ENCODE measurements at regions not wholly inside any gene's neighbourhood (a gene's known extent, or its start where the extent isn't known, plus 50 kb on each side); places are given as distances from the start of the nearest gene placed in this dataset.

GRCh38 chr5:108432024-108432423 lies 50.1 kb upstream of the FBXL17 start:
- DNase-seq (ENCODE audit: low read depth) = no peak
- no peak for TF ChIP-seq CTCF (conservative IDR thresholded peaks at IDR 0.05; ENCODE audit: low read depth, low read length)
- no peak overlapping the region for H3K4me3 ChIP-seq (ENCODE audit: low read length)
